Smooth muscle cell (in vitro differentiated cells): ENCODE measurements at regions not wholly inside any gene's neighbourhood (a gene's known extent, or its start where the extent isn't known, plus 50 kb on each side); places are given as distances from the start of the nearest gene placed in this dataset.

Source experiments
- DNase-seq: peaks from one replicate; lab custom pipeline; 2025; ENCODE audit not compliant: unreplicated experiment; lab: John Stamatoyannopoulos, UW
- H2AFZ ChIP-seq: fragments of 200-600 bp; sonication (generic); 2 replicates; pipeline ENCODE4 v1.6.0; 2016; ENCODE audit warnings: antibody characterized with exemption, low read depth, mild to moderate bottlenecking
- H3F3A ChIP-seq: fragments of 200-600 bp; sonication (generic); 2 replicates; pipeline ENCODE4 v1.6.0; 2017; ENCODE audit warnings: antibody characterized with exemption, low read depth
- H3K27ac ChIP-seq: fragments of 200-600 bp; sonication (generic); 2 replicates; pipeline ENCODE4 v1.5.1; 2016; ENCODE audit warnings: low read depth, mild to moderate bottlenecking
- H3K27me3 ChIP-seq: fragments of 200-600 bp; sonication (generic); 2 replicates; pipeline ENCODE4 v1.6.1; 2016; ENCODE audit warnings: low read depth, mild to moderate bottlenecking
- H3K36me3 ChIP-seq: fragments of 200-600 bp; sonication (generic); 2 replicates; pipeline ENCODE4 v1.5.1; 2016; ENCODE audit warnings: low read depth
- H3K4me1 ChIP-seq: fragments of 200-600 bp; sonication (generic); 2 replicates; pipeline ENCODE4 v1.5.1; 2016; ENCODE audit warnings: low read depth
- H3K4me2 ChIP-seq: fragments of 200-600 bp; sonication (generic); 2 replicates; pipeline ENCODE4 v1.6.0; 2016; ENCODE audit warnings: mild to moderate bottlenecking
- H3K4me3 ChIP-seq: fragments of 200-600 bp; sonication (generic); 2 replicates; pipeline ENCODE4 v1.5.1; 2016; ENCODE audit warnings: mild to moderate bottlenecking
- H3K79me2 ChIP-seq: fragments of 200-600 bp; sonication (generic); 2 replicates; pipeline ENCODE4 v1.6.0; 2016; ENCODE audit warnings: low read depth, mild to moderate bottlenecking
- H3K9ac ChIP-seq: fragments of 200-600 bp; sonication (generic); 2 replicates; pipeline ENCODE4 v1.6.0; 2016; ENCODE audit warnings: low read depth
- H3K9me3 ChIP-seq: fragments of 200-600 bp; sonication (generic); replicated peaks from 2 replicates; pipeline ENCODE4 v1.5.1; 2016; ENCODE audit warnings: low read depth
- H4K20me1 ChIP-seq: fragments of 200-600 bp; sonication (generic); 2 replicates; pipeline ENCODE4 v1.6.0; 2016; ENCODE audit warnings: low read depth
- WGBS: methylation state at CpG from one replicate; pipeline ENCODE4 v1.1.7; 2016; ENCODE audit warnings: low lambda C conversion rate; 5-methylcytosine and 5-hydroxymethylcytosine counted together
- TF ChIP-seq, protein P1 (sequence below): fragments of 200-600 bp; sonication (generic); IDR thresholded peaks from 2 replicates; pipeline ENCODE4 v1.5.1; 2017; ENCODE audit warnings: borderline replicate concordance, mild to moderate bottlenecking, antibody characterized with exemption; ENCODE audit not compliant: insufficient read depth, poor library complexity, severe bottlenecking

DNA sequence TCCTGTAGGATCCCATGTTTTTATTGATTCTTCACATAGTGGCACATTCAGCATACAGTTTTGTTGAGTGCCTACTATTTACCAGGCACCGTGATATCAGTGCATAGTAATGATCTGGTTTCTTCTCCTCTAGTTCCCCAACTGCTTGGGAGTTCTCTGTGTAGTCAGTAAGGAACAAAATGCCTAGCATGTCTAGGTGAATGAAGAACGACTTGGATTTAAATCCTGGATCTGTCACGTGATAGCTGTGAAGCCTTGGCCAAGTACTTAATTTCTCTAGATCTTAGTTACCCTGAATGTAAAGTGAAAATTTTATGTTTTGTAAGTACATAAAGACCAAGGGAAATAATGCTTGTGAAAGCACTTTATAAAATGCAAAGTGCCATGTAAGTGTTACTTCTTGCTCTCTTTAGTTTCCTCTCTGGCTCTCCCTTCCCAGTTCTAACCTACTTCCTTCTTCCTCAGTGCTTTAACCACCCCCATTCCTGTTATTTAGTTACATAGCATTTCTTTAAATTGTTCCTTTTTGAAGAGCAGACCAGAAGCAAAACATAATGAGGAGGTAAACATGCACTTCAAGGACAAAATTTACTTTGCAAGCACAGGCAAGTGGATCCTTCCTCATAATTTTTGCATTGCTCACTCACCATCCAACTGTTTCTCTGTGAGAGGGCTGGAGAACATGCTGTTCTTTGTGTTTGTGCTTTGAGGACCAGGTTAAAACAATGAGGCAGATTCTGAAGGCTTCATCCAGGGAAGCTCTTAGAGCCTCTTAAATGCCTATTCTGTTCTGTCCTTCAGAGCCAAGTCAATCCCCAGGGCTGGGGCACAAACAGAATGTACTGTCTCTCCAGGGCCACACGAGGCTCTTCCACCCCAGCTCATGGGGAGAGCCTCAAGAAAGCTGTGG is 353.9 kb upstream of the TENM4 start:
- WGBS: 82% methylated on average over 4 of the region's 4 CpGs
- Histone ChIP-seq H2AFZ (no peak overlapping the region), H4K20me1 (no peaks in the 10 kb centered on the region), H3K36me3 (no peaks in the 10 kb centered on the region), H3K27me3 (peaks cover 9% of the 10 kb centered on the region), H3K4me2 (no peak overlapping the region), H3K27ac (no peak overlapping the region), H3K4me1 (no peaks in the 10 kb centered on the region), H3F3A (no peaks in the 10 kb centered on the region), H3K79me2 (no peaks in the 10 kb centered on the region), H3K9me3 (no peaks in the 10 kb centered on the region), H3K4me3 (no peak overlapping the region), H3K9ac (no peak overlapping the region)
- DNase-seq: no peak
- TF ChIP-seq, protein P1, sequence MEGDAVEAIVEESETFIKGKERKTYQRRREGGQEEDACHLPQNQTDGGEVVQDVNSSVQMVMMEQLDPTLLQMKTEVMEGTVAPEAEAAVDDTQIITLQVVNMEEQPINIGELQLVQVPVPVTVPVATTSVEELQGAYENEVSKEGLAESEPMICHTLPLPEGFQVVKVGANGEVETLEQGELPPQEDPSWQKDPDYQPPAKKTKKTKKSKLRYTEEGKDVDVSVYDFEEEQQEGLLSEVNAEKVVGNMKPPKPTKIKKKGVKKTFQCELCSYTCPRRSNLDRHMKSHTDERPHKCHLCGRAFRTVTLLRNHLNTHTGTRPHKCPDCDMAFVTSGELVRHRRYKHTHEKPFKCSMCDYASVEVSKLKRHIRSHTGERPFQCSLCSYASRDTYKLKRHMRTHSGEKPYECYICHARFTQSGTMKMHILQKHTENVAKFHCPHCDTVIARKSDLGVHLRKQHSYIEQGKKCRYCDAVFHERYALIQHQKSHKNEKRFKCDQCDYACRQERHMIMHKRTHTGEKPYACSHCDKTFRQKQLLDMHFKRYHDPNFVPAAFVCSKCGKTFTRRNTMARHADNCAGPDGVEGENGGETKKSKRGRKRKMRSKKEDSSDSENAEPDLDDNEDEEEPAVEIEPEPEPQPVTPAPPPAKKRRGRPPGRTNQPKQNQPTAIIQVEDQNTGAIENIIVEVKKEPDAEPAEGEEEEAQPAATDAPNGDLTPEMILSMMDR: no peak

DNA sequence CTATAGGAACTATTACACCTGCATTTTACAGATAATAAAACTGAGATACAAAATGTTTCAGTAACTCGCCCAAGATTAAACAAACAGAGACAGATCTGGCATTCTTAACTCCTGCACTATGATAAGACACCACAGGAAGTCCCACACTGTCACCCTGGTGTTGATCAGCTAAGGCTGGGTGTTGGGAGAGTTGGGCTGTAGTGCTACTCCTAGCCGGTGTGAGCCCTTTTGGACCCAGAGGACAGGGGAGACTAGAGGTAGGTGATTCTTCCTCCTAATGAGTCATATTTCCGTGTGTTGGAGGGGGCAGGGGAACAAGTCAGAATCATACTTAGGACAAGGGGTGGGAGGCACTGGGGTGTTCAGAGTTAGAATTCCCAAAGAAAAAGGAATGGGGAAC is 353.2 kb upstream of the TENM4 start:
- TF ChIP-seq, protein P1: no peak
- Histone ChIP-seq H3K4me2 (no peak overlapping the region), H3K9me3 (no peaks in the 10 kb centered on the region), H3K36me3 (no peaks in the 10 kb centered on the region), H3K27ac (no peak overlapping the region), H3K79me2 (no peaks in the 10 kb centered on the region), H3K4me3 (no peak overlapping the region), H3K27me3 (peaks cover 5% of the 10 kb centered on the region), H3F3A (no peaks in the 10 kb centered on the region), H3K4me1 (no peaks in the 10 kb centered on the region), H2AFZ (no peak overlapping the region), H4K20me1 (no peaks in the 10 kb centered on the region), H3K9ac (no peak overlapping the region)
- WGBS: 62% methylated on average over 3 of the region's 3 CpGs
- DNase-seq: no peak

DNA sequence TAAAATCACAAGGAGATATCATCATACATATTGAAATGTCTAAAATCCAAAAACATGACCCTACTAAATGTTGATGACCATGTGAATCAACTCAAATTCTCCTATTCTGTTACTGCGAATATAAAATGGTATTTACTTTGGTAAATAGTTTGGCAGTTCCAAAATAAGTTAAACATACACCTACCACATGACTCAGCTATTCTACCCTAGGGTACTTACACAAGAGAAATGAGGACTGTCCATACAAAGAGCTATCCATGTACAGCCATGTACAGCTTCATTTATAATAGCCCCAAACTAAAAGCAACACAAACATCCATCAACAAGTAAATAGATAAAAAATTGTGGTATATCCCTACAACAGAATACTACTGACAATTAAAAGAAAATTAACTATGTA is 346.1 kb upstream of the TENM4 start:
- Histone ChIP-seq H3K4me1 (no peaks in the 10 kb centered on the region), H3K27ac (no peak overlapping the region), H4K20me1 (no peaks in the 10 kb centered on the region), H3K9ac (no peak overlapping the region), H3K79me2 (no peaks in the 10 kb centered on the region), H3K4me2 (no peak overlapping the region), H3F3A (no peaks in the 10 kb centered on the region), H3K9me3 (no peaks in the 10 kb centered on the region), H3K36me3 (no peaks in the 10 kb centered on the region), H3K27me3 (peaks cover 11% of the 10 kb centered on the region), H2AFZ (no peak overlapping the region), H3K4me3 (no peak overlapping the region)
- 90% methylated on average over 1 of the region's 1 CpG for WGBS
- TF ChIP-seq, protein P1: no peak
- DNase-seq: no peak

DNA sequence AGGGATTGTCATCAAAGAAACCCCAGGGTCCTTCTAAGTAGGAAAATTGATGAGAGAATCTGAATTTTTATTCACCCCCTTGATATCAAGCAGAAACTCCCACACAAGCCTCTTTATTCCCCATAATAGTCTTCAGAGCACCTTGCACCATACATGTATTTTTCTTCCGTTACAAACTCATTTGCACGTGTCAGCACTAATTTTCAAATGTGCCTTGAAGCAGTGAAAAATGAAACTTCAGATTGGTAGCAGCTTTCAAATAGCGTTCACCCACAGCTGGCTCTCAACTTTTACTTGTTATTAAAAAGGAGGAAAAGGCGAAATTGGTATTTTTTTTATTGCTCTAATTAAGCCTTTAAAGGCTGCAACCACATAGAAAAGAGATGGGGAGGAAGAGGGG is 343.0 kb upstream of the TENM4 start:
- H3K4me3 ChIP-seq: no peak overlapping the region
- H3K36me3 ChIP-seq: no peaks in the 10 kb centered on the region
- H3F3A ChIP-seq: no peaks in the 10 kb centered on the region
- H3K9me3 ChIP-seq: no peaks in the 10 kb centered on the region
- H4K20me1 ChIP-seq: no peaks in the 10 kb centered on the region
- H3K79me2 ChIP-seq: no peaks in the 10 kb centered on the region
- H3K4me2 ChIP-seq: no peak overlapping the region
- TF ChIP-seq, protein P1: no peak
- no peak overlapping the region for H2AFZ ChIP-seq
- DNase-seq: no peak
- H3K9ac ChIP-seq: no peak overlapping the region
- H3K27me3 ChIP-seq: peaks cover 15% of the 10 kb centered on the region
- WGBS: 72% methylated on average over 4 of the region's 4 CpGs
- H3K27ac ChIP-seq: no peak overlapping the region
- no peaks in the 10 kb centered on the region for H3K4me1 ChIP-seq
